ENCODE measurements at regions not wholly inside any gene's neighbourhood (a gene's known extent, or its start where the extent isn't known, plus 50 kb on each side); places are given as distances from the start of the nearest gene placed in this dataset.

GRCh38 chr6:147116056-147116455, 88.2 kb upstream of the STXBP5 start:
- in situ Hi-C loops (cut with HindIII; ENCODE audit: low sequenced_read_pairs), result no loop called here
- no peak for TF ChIP-seq CTCF (IDR thresholded peaks at IDR 0.05; ENCODE audit: low read depth, low read length, missing control alignments)
- no peak for DNase-seq (ENCODE audit: low read depth)
- H3K4me3 ChIP-seq (ENCODE audit: low read depth, low read length), result no peak overlapping the region

GRCh38 chr6:147117011-147117410, 87.2 kb upstream of the STXBP5 start:
- DNase-seq (ENCODE audit: low read depth), result no peak
- in situ Hi-C loops (cut with HindIII; ENCODE audit: low sequenced_read_pairs), result no loop called here
- no peak overlapping the region for H3K4me3 ChIP-seq (ENCODE audit: low read depth, low read length)
- TF ChIP-seq CTCF (IDR thresholded peaks at IDR 0.05; ENCODE audit: low read depth, low read length, missing control alignments), result no peak

GRCh38 chr6:147117580-147117979, 86.6 kb upstream of the STXBP5 start:
- no peak for TF ChIP-seq CTCF (IDR thresholded peaks at IDR 0.05; ENCODE audit: low read depth, low read length, missing control alignments)
- in situ Hi-C loops (cut with HindIII; ENCODE audit: low sequenced_read_pairs), result no loop called here
- H3K4me3 ChIP-seq (ENCODE audit: low read depth, low read length), result no peak overlapping the region
- DNase-seq (ENCODE audit: low read depth), result no peak

GRCh38 chr6:147119310-147119709, 84.9 kb upstream of the STXBP5 start:
- in situ Hi-C loops (cut with HindIII; ENCODE audit: low sequenced_read_pairs), result no loop called here
- no peak for TF ChIP-seq CTCF (IDR thresholded peaks at IDR 0.05; ENCODE audit: low read depth, low read length, missing control alignments)
- DNase-seq (ENCODE audit: low read depth), result no peak
- no peak overlapping the region for H3K4me3 ChIP-seq (ENCODE audit: low read depth, low read length)

- no peak for DNase-seq (ENCODE audit: low read depth)
- in situ Hi-C loops (cut with HindIII; ENCODE audit: low sequenced_read_pairs), result no loop called here
- no peak for TF ChIP-seq CTCF (IDR thresholded peaks at IDR 0.05; ENCODE audit: low read depth, low read length, missing control alignments)
- H3K4me3 ChIP-seq (ENCODE audit: low read depth, low read length), result no peak overlapping the region
These were observed 81.4 kb upstream of the STXBP5 start for GRCh38 chr6:147122823-147123222.

GRCh38 chr6:147126618-147127022, 77.6 kb upstream of the STXBP5 start:
- no peak for TF ChIP-seq CTCF (IDR thresholded peaks at IDR 0.05; ENCODE audit: low read depth, low read length, missing control alignments)
- no peak for DNase-seq (ENCODE audit: low read depth)
- in situ Hi-C loops (cut with HindIII; ENCODE audit: low sequenced_read_pairs), result no loop called here
- H3K4me3 ChIP-seq (ENCODE audit: low read depth, low read length), result no peak overlapping the region

GRCh38 chr6:147127587-147127986, 76.6 kb upstream of the STXBP5 start:
- no peak for DNase-seq (ENCODE audit: low read depth)
- no peak overlapping the region for H3K4me3 ChIP-seq (ENCODE audit: low read depth, low read length)
- TF ChIP-seq CTCF (IDR thresholded peaks at IDR 0.05; ENCODE audit: low read depth, low read length, missing control alignments), result no peak
- in situ Hi-C loops (cut with HindIII; ENCODE audit: low sequenced_read_pairs), result no loop called here

All from astrocyte of the cerebellum (primary cell).